B cell (primary cell): ENCODE measurements at regions not wholly inside any gene's neighbourhood (a gene's known extent, or its start where the extent isn't known, plus 50 kb on each side); places are given as distances from the start of the nearest gene placed in this dataset.

ENCODE experiments used
- ATAC-seq: fragments of 200-7000 bp; cut with Tn5 transposase; one replicate; pipeline ENCODE4 v1.10.0; 2021; ENCODE audit warnings: low read depth, mild to moderate bottlenecking, moderate number of reproducible peaks, moderate library complexity
- CTCF ChIA-PET: fragments of 350-600 bp; sonication (Branson Sonifier 250); formaldehyde crosslinking; loops from one replicate; lab custom pipeline; 2021; ENCODE audit warnings: antibody characterized with exemption, inconsistent platforms; lab: Charles Lee
- POLR2A ChIA-PET: fragments of 350-600 bp; sonication (Branson Sonifier 250); formaldehyde crosslinking; loops from one replicate; lab custom pipeline; 2021; ENCODE audit warnings: antibody characterized with exemption; lab: Charles Lee
- DNase-seq: peaks from one replicate; pipeline ENCODE4 v3.0.0; 2013
- H2AFZ ChIP-seq: 2 replicates; pipeline ENCODE4 v1.6.1; 2012; ENCODE audit warnings: mild to moderate bottlenecking, low read depth, low read length; ENCODE audit not compliant: insufficient read depth, poor library complexity, severe bottlenecking
- H3K27ac ChIP-seq, 2 donors: 1 replicate in 1 of 2; 2 replicates in 1 of 2; pipeline ENCODE4 v1.5.1; 2012 to 2013; ENCODE audit warnings: low read length in 2 of 2, mild to moderate bottlenecking in 2 of 2, moderate library complexity in 1 of 2
- H3K27me3 ChIP-seq, 4 experiments: fragments of 200-600 bp in 1 of 4; sonication (generic) in 1 of 4; replicated peaks in 1 of 4; 1 replicate in 2 of 4; 2 replicates in 2 of 4; pipeline versions ENCODE4 v1.6.1 to v1.7.0; 2013 to 2016; ENCODE audit warnings: low read length in 3 of 4, mild to moderate bottlenecking in 2 of 4, mixed read lengths in 1 of 4, moderate library complexity in 1 of 4; ENCODE audit not compliant: insufficient read depth in 4 of 4, control insufficient read depth in 3 of 4; ENCODE audit errors: control extremely low read depth in 1 of 4
- H3K36me3 ChIP-seq, 2 experiments: replicated peaks in 1 of 2; 1 replicate in 1 of 2; 2 replicates in 1 of 2; pipeline versions ENCODE4 v1.6.1 to v1.7.1; 2013; ENCODE audit warnings: low read length in 1 of 2; ENCODE audit not compliant: insufficient read depth in 2 of 2, control insufficient read depth in 1 of 2; ENCODE audit errors: control extremely low read depth in 1 of 2, extremely low read depth in 1 of 2
- H3K4me1 ChIP-seq, 2 donors: fragments of 200-600 bp in 1 of 2; sonication (generic) in 1 of 2; 1 replicate in 1 of 2; 2 replicates in 1 of 2; pipeline versions ENCODE4 v1.5.1 to v1.6.1; 2013 to 2017; ENCODE audit warnings: low read length in 2 of 2; ENCODE audit not compliant: control insufficient read depth in 2 of 2, insufficient read depth in 2 of 2
- H3K4me2 ChIP-seq: replicated peaks from 2 replicates; pipeline ENCODE3; 2012; ENCODE audit warnings: mild to moderate bottlenecking, low read depth, low read length; ENCODE audit not compliant: poor library complexity, severe bottlenecking
- H3K4me3 ChIP-seq, 5 experiments: fragments of 200-600 bp in 1 of 5; sonication (generic) in 1 of 5; 1 replicate in 3 of 5; 2 replicates in 2 of 5; pipeline versions ENCODE4 v1.5.1 to v1.7.0; 2011 to 2016; ENCODE audit warnings: low read length in 4 of 5, mild to moderate bottlenecking in 4 of 5, low read depth in 2 of 5, control low read depth in 1 of 5, moderate library complexity in 1 of 5; ENCODE audit not compliant: insufficient read depth in 1 of 5; ENCODE audit errors: control extremely low read depth in 1 of 5, extremely low read depth in 1 of 5
- H3K79me2 ChIP-seq: fragments of 200-600 bp; sonication (generic); one replicate; pipeline ENCODE4 v1.6.0; 2016; ENCODE audit warnings: low read length; ENCODE audit not compliant: control insufficient read depth, insufficient read depth
- H3K9ac ChIP-seq: fragments of 200-600 bp; sonication (generic); 2 replicates; pipeline ENCODE4 v1.6.1; 2017; ENCODE audit warnings: mild to moderate bottlenecking, low read length, moderate library complexity
- H3K9me3 ChIP-seq, 3 donors: one replicate each; pipeline versions ENCODE4 v1.6.1 to v1.7.1; 2013; ENCODE audit warnings: low read length in 2 of 3; ENCODE audit not compliant: control insufficient read depth in 2 of 3, insufficient read depth in 1 of 3; ENCODE audit errors: control extremely low read depth in 1 of 3
- H4K20me1 ChIP-seq: 2 replicates; pipeline ENCODE4 v1.6.0; 2012; ENCODE audit warnings: mild to moderate bottlenecking, low read length; ENCODE audit not compliant: insufficient read depth, control insufficient read depth, poor library complexity, severe bottlenecking
- H3K27ac Mint-ChIP-seq: one replicate; pipeline ENCODE4 v1.8.0; 2021; ENCODE audit warnings: mixed read lengths
- H3K27me3 Mint-ChIP-seq: one replicate; pipeline ENCODE4 v1.8.0; 2021; ENCODE audit warnings: mixed read lengths
- H3K4me1 Mint-ChIP-seq: one replicate; pipeline ENCODE4 v1.8.0; 2021; ENCODE audit warnings: mixed read lengths
- H3K4me3 Mint-ChIP-seq: one replicate; pipeline ENCODE4 v1.8.0; 2021; ENCODE audit warnings: mixed read lengths
- H3K9me3 Mint-ChIP-seq: one replicate; pipeline ENCODE4 v1.8.0; 2022; ENCODE audit warnings: mixed read lengths; ENCODE audit not compliant: insufficient read depth
- EZH2 ChIP-seq: IDR thresholded peaks from 2 replicates; pipeline ENCODE4 v1.6.1; 2012; ENCODE audit warnings: borderline replicate concordance, low read depth, mild to moderate bottlenecking, moderate library complexity, low read length; ENCODE audit not compliant: insufficient read depth, poor library complexity, severe bottlenecking
- WGBS: methylation state at CpG from one replicate; pipeline ENCODE4 v1.1.5; 2013; ENCODE audit warnings: missing lambda C conversion rate; ENCODE audit not compliant: insufficient coverage; 5-methylcytosine and 5-hydroxymethylcytosine counted together
- intact Hi-C: fragments of 100-400 bp; cut with micrococcal nuclease; formaldehyde crosslinking; loops from one replicate; pipeline ENCODE4 v1.10.0; 2022
- TF ChIP-seq, protein P1 (sequence below): fragments of 200-600 bp; IDR thresholded peaks from one replicate; pipeline ENCODE4 v1.8.0; 2022; ENCODE audit warnings: antibody characterized with exemption, mild to moderate bottlenecking

DNA sequence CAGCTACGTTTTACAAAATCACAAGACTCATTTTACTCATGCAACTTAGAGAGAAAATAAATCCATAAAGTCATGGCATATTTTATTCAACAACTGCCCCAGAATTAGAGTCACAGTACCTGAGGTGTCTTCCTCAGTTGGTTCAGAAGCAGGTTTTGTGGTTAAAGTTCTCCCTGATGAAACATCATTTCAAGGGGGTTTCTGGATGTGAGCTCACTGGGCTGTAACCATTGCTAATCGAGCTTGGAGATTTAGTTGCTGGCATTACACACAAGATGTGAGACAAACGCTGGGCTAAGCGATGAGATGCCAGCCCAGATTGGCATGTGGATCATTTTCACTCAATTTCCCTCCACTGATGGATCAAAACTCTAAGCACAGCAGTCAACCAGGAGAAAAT is 131.3 kb downstream of the PRELID2 start:
- DNase-seq, result no peak
- Histone ChIP-seq H3K4me3 (no peak overlapping the region), H3K79me2 (no peaks in the 10 kb centered on the region), H3K4me2 (no peak overlapping the region), H3K9me3 (no peaks in the 10 kb centered on the region), H2AFZ (no peak overlapping the region), H3K36me3 (no peaks in the 10 kb centered on the region), H3K27me3 (peaks cover 0 to 1% (median 0%) of the 10 kb centered on the region in 4 experiments), H3K9ac (no peak overlapping the region), H3K4me1 (no peaks in the 10 kb centered on the region), H4K20me1 (no peaks in the 10 kb centered on the region), H3K27ac (no peak overlapping the region)
- H3K4me1 Mint-ChIP-seq, result no peaks in the 10 kb centered on the region
- H3K27me3 Mint-ChIP-seq, result no peaks in the 10 kb centered on the region
- H3K4me3 Mint-ChIP-seq, result no peak overlapping the region
- no peaks in the 10 kb centered on the region for H3K9me3 Mint-ChIP-seq
- ChIA-PET CTCF (no interaction called here), POLR2A (no interaction called here)
- TF ChIP-seq EZH2, result no peak
- TF ChIP-seq, protein P1, sequence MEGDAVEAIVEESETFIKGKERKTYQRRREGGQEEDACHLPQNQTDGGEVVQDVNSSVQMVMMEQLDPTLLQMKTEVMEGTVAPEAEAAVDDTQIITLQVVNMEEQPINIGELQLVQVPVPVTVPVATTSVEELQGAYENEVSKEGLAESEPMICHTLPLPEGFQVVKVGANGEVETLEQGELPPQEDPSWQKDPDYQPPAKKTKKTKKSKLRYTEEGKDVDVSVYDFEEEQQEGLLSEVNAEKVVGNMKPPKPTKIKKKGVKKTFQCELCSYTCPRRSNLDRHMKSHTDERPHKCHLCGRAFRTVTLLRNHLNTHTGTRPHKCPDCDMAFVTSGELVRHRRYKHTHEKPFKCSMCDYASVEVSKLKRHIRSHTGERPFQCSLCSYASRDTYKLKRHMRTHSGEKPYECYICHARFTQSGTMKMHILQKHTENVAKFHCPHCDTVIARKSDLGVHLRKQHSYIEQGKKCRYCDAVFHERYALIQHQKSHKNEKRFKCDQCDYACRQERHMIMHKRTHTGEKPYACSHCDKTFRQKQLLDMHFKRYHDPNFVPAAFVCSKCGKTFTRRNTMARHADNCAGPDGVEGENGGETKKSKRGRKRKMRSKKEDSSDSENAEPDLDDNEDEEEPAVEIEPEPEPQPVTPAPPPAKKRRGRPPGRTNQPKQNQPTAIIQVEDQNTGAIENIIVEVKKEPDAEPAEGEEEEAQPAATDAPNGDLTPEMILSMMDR, result no peak
- no peak for ATAC-seq
- WGBS, result 90% methylated on average over 3 of the region's 4 CpGs
- H3K27ac Mint-ChIP-seq, result no peak overlapping the region
- intact Hi-C loops, result no loop called here

DNA sequence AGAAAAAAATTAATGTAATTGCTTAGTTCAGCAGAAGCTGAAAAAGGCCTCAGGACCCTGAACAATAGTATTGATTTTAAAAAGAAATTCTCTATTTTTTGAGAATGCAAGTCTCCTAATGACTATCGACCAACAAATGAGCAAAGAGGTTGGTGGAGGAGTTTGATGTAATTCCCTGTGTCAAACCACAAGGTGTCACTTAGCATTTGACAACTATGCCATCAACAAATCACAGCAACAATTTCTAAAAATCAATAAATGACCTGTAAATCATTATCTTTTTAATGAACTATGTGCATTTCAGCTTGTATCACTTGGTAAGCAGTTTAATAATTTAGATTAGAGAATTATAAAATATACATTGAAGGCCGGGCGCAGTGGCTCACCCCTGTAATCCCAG is 133.7 kb downstream of the PRELID2 start:
- intact Hi-C loops, result no loop called here
- no peaks in the 10 kb centered on the region for H3K27me3 ChIP-seq
- DNase-seq, result no peak
- Mint-ChIP-seq H3K4me1 (no peaks in the 10 kb centered on the region), H3K9me3 (no peaks in the 10 kb centered on the region), H3K4me3 (no peak overlapping the region), H3K27ac (no peak overlapping the region), H3K27me3 (no peaks in the 10 kb centered on the region)
- H3K27ac ChIP-seq, result no peak overlapping the region
- no peaks in the 10 kb centered on the region for H3K36me3 ChIP-seq
- CTCF ChIA-PET, result no interaction called here
- H3K4me1 ChIP-seq, result no peaks in the 10 kb centered on the region
- no peaks in the 10 kb centered on the region for H3K9me3 ChIP-seq
- POLR2A ChIA-PET, result no interaction called here
- H3K4me3 ChIP-seq, result no peak overlapping the region
- TF ChIP-seq, protein P1, result no peak
- TF ChIP-seq EZH2, result no peak
- WGBS, result no CpG with 5 or more reads among the region's 3 CpGs
- no peak overlapping the region for H3K9ac ChIP-seq
- H4K20me1 ChIP-seq, result no peaks in the 10 kb centered on the region
- no peak overlapping the region for H3K4me2 ChIP-seq
- no peaks in the 10 kb centered on the region for H3K79me2 ChIP-seq
- H2AFZ ChIP-seq, result no peak overlapping the region
- ATAC-seq, result no peak
